CD14-positive monocyte (primary cell): ENCODE measurements at regions not wholly inside any gene's neighbourhood (a gene's known extent, or its start where the extent isn't known, plus 50 kb on each side); places are given as distances from the start of the nearest gene placed in this dataset.
A peak's percentile ranks its signal among the peaks of the same experiment; 100 is the strongest.

Experiments
- DNase-seq, 3 donors: peaks; one replicate each; pipeline ENCODE4 v3.0.0-alpha.2; 2011 to 2022
- H2AFZ ChIP-seq: 2 replicates; pipeline ENCODE4 v1.6.0; 2012; ENCODE audit warnings: mild to moderate bottlenecking, low read depth, low read length, inconsistent platforms; ENCODE audit not compliant: insufficient read depth, poor library complexity, severe bottlenecking
- H3K27ac ChIP-seq, 2 donors: 1 replicate in 1 of 2; 2 replicates in 1 of 2; pipeline ENCODE4 v1.5.1; 2012 to 2013; ENCODE audit warnings: low read length in 2 of 2, control low read depth in 1 of 2, inconsistent platforms in 1 of 2, low read depth in 1 of 2, mild to moderate bottlenecking in 1 of 2
- H3K27me3 ChIP-seq, 2 donors: one replicate each; pipeline versions ENCODE4 v1.6.0 to v1.6.1; 2011 to 2013; ENCODE audit warnings: low read length in 2 of 2; ENCODE audit not compliant: control insufficient read depth in 2 of 2, insufficient read depth in 2 of 2
- H3K36me3 ChIP-seq, 2 donors: replicated peaks in 1 of 2; 1 replicate in 1 of 2; 2 replicates in 1 of 2; pipeline versions ENCODE4 v1.5.1 to v1.6.1; 2012 to 2013; ENCODE audit warnings: low read length in 2 of 2, control low read depth in 1 of 2, inconsistent platforms in 1 of 2, mild to moderate bottlenecking in 1 of 2; ENCODE audit not compliant: insufficient read depth in 2 of 2, control insufficient read depth in 1 of 2
- H3K4me1 ChIP-seq, 2 donors: 1 replicate in 1 of 2; 2 replicates in 1 of 2; pipeline versions ENCODE4 v1.5.1 to v1.6.1; 2012 to 2013; ENCODE audit warnings: low read length in 2 of 2, control low read depth in 1 of 2, inconsistent platforms in 1 of 2, mild to moderate bottlenecking in 1 of 2, moderate library complexity in 1 of 2; ENCODE audit not compliant: insufficient read depth in 2 of 2, control insufficient read depth in 1 of 2
- H3K4me2 ChIP-seq: replicated peaks from 2 replicates; pipeline ENCODE3; 2012; ENCODE audit warnings: low read length, moderate library complexity, mild to moderate bottlenecking; ENCODE audit not compliant: poor library complexity, severe bottlenecking; ENCODE audit errors: extremely low read depth
- H3K4me3 ChIP-seq, 3 experiments: fragments of 200-600 bp in 1 of 3; sonication (generic) in 1 of 3; replicated peaks in 1 of 3; 1 replicate in 2 of 3; 2 replicates in 1 of 3; pipeline ENCODE4 v1.5.1; 2011 to 2013; ENCODE audit warnings: low read length in 3 of 3, mild to moderate bottlenecking in 3 of 3, control low read depth in 2 of 3, low read depth in 2 of 3, inconsistent platforms in 1 of 3, moderate library complexity in 1 of 3
- H3K79me2 ChIP-seq: 2 replicates; pipeline ENCODE4 v1.6.0; 2012; ENCODE audit warnings: mild to moderate bottlenecking, control low read depth, inconsistent platforms, low read length, moderate library complexity; ENCODE audit not compliant: insufficient read depth
- H3K9ac ChIP-seq: 2 replicates; pipeline ENCODE4 v1.6.0; 2017; ENCODE audit warnings: low read length, mild to moderate bottlenecking; ENCODE audit not compliant: insufficient read depth, poor library complexity, severe bottlenecking
- H3K9me3 ChIP-seq, 2 donors: replicated peaks in 1 of 2; 1 replicate in 1 of 2; 2 replicates in 1 of 2; pipeline versions ENCODE4 v1.5.1 to v1.6.1; 2012 to 2013; ENCODE audit warnings: low read length in 2 of 2, control low read depth in 1 of 2; ENCODE audit not compliant: control insufficient read depth in 1 of 2, insufficient read depth in 1 of 2
- H4K20me1 ChIP-seq: 2 replicates; pipeline ENCODE4 v1.6.0; 2012; ENCODE audit warnings: mild to moderate bottlenecking, low read length, control low read depth, moderate library complexity; ENCODE audit not compliant: insufficient read depth
- H3K27ac Mint-ChIP-seq, 7 donors: one replicate each; pipeline ENCODE4 v1.8.0; 2020; ENCODE audit warnings: mild to moderate bottlenecking in 7 of 7, mixed read lengths in 7 of 7, moderate library complexity in 6 of 7, inconsistent platforms in 2 of 7
- H3K27me3 Mint-ChIP-seq, 3 donors: one replicate each; pipeline ENCODE4 v1.8.0; 2021 to 2022; ENCODE audit warnings: low read depth in 3 of 3, mild to moderate bottlenecking in 3 of 3, mixed read lengths in 3 of 3, moderate library complexity in 3 of 3, inconsistent platforms in 1 of 3
- H3K36me3 Mint-ChIP-seq, 2 donors: one replicate each; pipeline ENCODE4 v1.8.0; 2020; ENCODE audit warnings: mixed read lengths in 2 of 2, inconsistent platforms in 1 of 2, mild to moderate bottlenecking in 1 of 2
- H3K4me1 Mint-ChIP-seq: one replicate; pipeline ENCODE4 v1.8.0; 2020; ENCODE audit warnings: mild to moderate bottlenecking, mixed read lengths
- H3K4me3 Mint-ChIP-seq, 2 donors: one replicate each; pipeline ENCODE4 v1.8.0; 2020; ENCODE audit warnings: mild to moderate bottlenecking in 2 of 2, mixed read lengths in 2 of 2, moderate library complexity in 1 of 2
- H3K9me3 Mint-ChIP-seq, 7 donors: one replicate each; pipeline ENCODE4 v1.8.0; 2020 to 2022; ENCODE audit warnings: mixed read lengths in 7 of 7, mild to moderate bottlenecking in 6 of 7, moderate library complexity in 6 of 7, inconsistent platforms in 2 of 7
- WGBS: methylation state at CpG from one replicate; pipeline ENCODE4 v1.1.5; 2013; ENCODE audit warnings: missing lambda C conversion rate; ENCODE audit not compliant: insufficient coverage; 5-methylcytosine and 5-hydroxymethylcytosine counted together
- intact Hi-C, 2 donors: fragments of 100-400 bp; cut with micrococcal nuclease; formaldehyde crosslinking; loops; one replicate each; pipeline versions ENCODE4 v1.15.0 to v1.15.1; 2023
- TF ChIP-seq, protein P1 (sequence below): fragments of 200-600 bp; IDR thresholded peaks from one replicate; pipeline ENCODE4 v1.8.0; 2022; ENCODE audit warnings: antibody characterized with exemption, mild to moderate bottlenecking

DNA sequence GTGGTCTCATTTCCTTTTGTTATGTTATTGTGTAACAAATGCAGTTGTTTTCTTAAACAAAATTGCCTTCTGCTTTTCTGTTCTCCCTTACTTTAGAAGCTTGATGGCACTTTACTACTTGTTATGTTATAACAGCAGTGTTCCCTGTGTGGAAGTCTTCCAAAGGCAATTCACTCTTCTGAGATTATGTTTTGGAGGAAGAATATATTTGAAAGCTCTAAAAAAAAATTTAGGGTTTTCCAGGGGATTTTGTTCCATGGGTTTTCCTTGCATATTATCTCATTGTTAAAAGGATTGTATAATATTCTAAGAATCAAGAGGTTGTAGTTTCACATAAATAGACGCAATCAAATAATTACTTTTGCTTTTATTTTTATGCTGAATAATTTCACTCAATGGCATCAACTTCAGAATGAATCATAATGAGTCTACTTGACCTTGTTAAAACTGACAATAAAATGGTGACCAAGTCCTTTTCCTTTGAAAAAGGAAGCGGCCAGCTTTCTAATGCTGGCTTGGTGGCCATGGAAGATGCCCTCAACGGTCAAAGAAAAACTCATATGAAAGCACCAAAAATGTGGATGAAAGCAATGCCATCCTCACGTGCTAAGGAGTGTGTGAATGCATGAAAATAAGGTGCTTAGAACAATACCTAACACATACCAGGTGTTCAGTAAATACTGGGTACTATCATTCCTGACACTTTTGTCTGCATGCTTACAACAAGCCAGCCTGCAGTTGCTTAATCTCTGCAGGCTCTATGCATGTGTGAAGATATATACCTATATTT lies 92.4 kb upstream of the KLF6 start:
- Histone ChIP-seq H3K79me2 (no peaks in the 10 kb centered on the region), H3K4me2 (peak overlapping the region; percentile 59), H3K27me3 (no peaks in the 10 kb centered on the region), H3K4me1 (peaks cover 51 to 61% of the 10 kb centered on the region in 2 donors), H3K27ac (peak overlapping the region; percentile 50 to 94), H3K9me3 (peaks cover 0 to 2% of the 10 kb centered on the region in 2 donors), H3K4me3 (peak overlapping the region in 2 of 3 experiments; percentile 35 to 61), H2AFZ (no peak overlapping the region), H3K9ac (peak overlapping the region; percentile 71), H3K36me3 (no peaks in the 10 kb centered on the region), H4K20me1 (no peaks in the 10 kb centered on the region)
- Mint-ChIP-seq H3K27ac (peak overlapping the region; percentile 81 to 99 (median 93)), H3K36me3 (peaks cover 0 to 3% of the 10 kb centered on the region in 2 donors), H3K27me3 (peaks cover 0 to 3% (median 0%) of the 10 kb centered on the region in 3 donors), H3K4me1 (peaks cover 48% of the 10 kb centered on the region), H3K4me3 (peak overlapping the region; percentile 9 to 35), H3K9me3 (peaks cover 0 to 5% (median 1%) of the 10 kb centered on the region in 7 donors)
- TF ChIP-seq, protein P1, sequence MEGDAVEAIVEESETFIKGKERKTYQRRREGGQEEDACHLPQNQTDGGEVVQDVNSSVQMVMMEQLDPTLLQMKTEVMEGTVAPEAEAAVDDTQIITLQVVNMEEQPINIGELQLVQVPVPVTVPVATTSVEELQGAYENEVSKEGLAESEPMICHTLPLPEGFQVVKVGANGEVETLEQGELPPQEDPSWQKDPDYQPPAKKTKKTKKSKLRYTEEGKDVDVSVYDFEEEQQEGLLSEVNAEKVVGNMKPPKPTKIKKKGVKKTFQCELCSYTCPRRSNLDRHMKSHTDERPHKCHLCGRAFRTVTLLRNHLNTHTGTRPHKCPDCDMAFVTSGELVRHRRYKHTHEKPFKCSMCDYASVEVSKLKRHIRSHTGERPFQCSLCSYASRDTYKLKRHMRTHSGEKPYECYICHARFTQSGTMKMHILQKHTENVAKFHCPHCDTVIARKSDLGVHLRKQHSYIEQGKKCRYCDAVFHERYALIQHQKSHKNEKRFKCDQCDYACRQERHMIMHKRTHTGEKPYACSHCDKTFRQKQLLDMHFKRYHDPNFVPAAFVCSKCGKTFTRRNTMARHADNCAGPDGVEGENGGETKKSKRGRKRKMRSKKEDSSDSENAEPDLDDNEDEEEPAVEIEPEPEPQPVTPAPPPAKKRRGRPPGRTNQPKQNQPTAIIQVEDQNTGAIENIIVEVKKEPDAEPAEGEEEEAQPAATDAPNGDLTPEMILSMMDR: no peak
- no CpG with 5 or more reads among the region's 4 CpGs for WGBS
- peak; percentile 54 to 82 (median 71) for DNase-seq
- intact Hi-C loops: loop anchor here in 1 of 2 donors (5.0 kb wide), 1 partner anchor 90 kb away; the partner anchor contains the start of gene KLF6

DNA sequence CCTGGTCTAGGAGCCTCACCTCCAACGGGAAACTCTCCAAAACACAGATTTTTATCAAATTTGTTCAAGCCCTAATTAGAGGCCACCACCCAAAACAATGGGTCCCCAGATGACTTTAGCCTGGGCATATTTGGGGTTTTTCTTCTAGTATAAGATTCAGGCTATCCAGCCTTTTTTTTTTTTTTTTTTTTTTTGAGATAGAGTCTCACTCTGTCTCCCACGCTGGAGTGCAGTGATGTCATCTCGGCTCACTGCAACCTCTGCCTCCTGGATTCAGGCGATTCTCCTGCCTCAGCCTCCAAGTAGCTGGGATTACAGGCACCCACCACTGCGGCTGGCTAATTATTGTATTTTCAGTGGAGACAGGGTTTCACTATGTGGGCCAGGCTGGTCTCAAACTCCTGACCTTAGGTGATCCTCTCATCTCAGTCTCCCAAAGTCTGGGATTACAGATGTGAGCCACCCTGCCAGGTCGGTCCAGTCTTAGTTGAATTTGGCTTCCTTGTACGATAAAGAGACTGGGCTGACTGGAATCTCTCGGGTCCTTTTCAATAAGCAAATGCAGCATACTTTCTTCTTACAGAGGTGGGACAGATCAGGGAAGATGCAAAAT lies 91.4 kb upstream of the KLF6 start:
- Mint-ChIP-seq H3K36me3 (peaks cover 0 to 3% of the 10 kb centered on the region in 2 donors), H3K4me1 (peaks cover 49% of the 10 kb centered on the region), H3K9me3 (no peaks in the 10 kb centered on the region), H3K27ac (peak overlapping the region; percentile 83 to 99 (median 94)), H3K4me3 (peak overlapping the region in 1 of 2 donors; percentile 69), H3K27me3 (peaks cover 0 to 3% (median 0%) of the 10 kb centered on the region in 3 donors)
- Histone ChIP-seq H3K4me3 (peak overlapping the region in 1 of 3 experiments; percentile 61), H3K4me1 (peaks cover 52 to 62% of the 10 kb centered on the region in 2 donors), H3K9me3 (no peaks in the 10 kb centered on the region), H3K36me3 (no peaks in the 10 kb centered on the region), H3K27ac (peak overlapping the region; percentile 50 to 94), H2AFZ (no peak overlapping the region), H3K9ac (peak overlapping the region; percentile 71), H3K79me2 (no peaks in the 10 kb centered on the region), H3K4me2 (peak overlapping the region; percentile 59), H4K20me1 (no peaks in the 10 kb centered on the region), H3K27me3 (no peaks in the 10 kb centered on the region)
- intact Hi-C loops: loop anchor here in 1 of 2 donors (5.0 kb wide), 1 partner anchor 89 kb away; the partner anchor contains the start of gene KLF6
- TF ChIP-seq, protein P1: no peak
- peak in 2 of 3 donors; percentile 38 to 50 for DNase-seq
- 100% methylated on average over 4 of the region's 8 CpGs for WGBS
